Stomach (tissue), 8 donors: ENCODE measurements at regions not wholly inside any gene's neighbourhood (a gene's known extent, or its start where the extent isn't known, plus 50 kb on each side); places are given as distances from the start of the nearest gene placed in this dataset.

Experiments
- DNase-seq, 2 donors: peaks; one replicate each; pipeline versions ENCODE4 v3.0.0 to v3.0.0-alpha.2; 2013 to 2019
- H3K27ac ChIP-seq, 5 donors: fragments of 200-600 bp in 4 of 5; sonication (generic) in 4 of 5; one replicate each; pipeline ENCODE4 v1.5.1; 2013 to 2019; ENCODE audit warnings: mild to moderate bottlenecking in 1 of 5, moderate library complexity in 1 of 5
- H3K27me3 ChIP-seq, 3 donors: fragments of 200-600 bp; sonication (generic); one replicate each; pipeline ENCODE4 v1.5.1; 2017 to 2019; ENCODE audit warnings: mixed run types in 1 of 3
- H3K36me3 ChIP-seq, 4 donors: fragments of 200-600 bp; sonication (generic); 1 replicate in 3 of 4; 2 replicates in 1 of 4; pipeline ENCODE4 v1.5.1; 2016 to 2019
- H3K4me1 ChIP-seq, 4 donors: fragments of 200-600 bp; sonication (generic); one replicate each; pipeline ENCODE4 v1.5.1; 2016 to 2019
- H3K4me3 ChIP-seq, 4 donors: fragments of 200-600 bp; sonication (generic) in 3 of 4; one replicate each; pipeline ENCODE4 v1.5.1; 2016 to 2019; ENCODE audit warnings: mild to moderate bottlenecking in 1 of 4
- H3K9me3 ChIP-seq, 4 donors: fragments of 200-600 bp; sonication (generic); one replicate each; pipeline ENCODE4 v1.5.1; 2016 to 2019
- CTCF ChIP-seq, 7 experiments: fragments of 450-650 bp in 4 of 7; fragments of 200-600 bp in 3 of 7; sonication (generic) in 3 of 7; IDR thresholded peaks; one replicate each; pipeline ENCODE4 v1.5.1; 2016 to 2019; ENCODE audit warnings: antibody characterized with exemption in 7 of 7, control low read depth in 2 of 7, mild to moderate bottlenecking in 1 of 7
- EP300 ChIP-seq: sonication (generic); formaldehyde crosslinking; IDR thresholded peaks from one replicate; pipeline ENCODE4 v1.6.1; 2017; ENCODE audit warnings: antibody characterized with exemption
- POLR2A ChIP-seq, 4 donors: fragments of 450-650 bp; IDR thresholded peaks; one replicate each; pipeline ENCODE4 v1.6.1; 2016; ENCODE audit warnings: antibody characterized with exemption in 4 of 4, control low read depth in 2 of 4, mild to moderate bottlenecking in 1 of 4, moderate library complexity in 1 of 4
- POLR2AphosphoS5 ChIP-seq, 3 donors: sonication (generic); formaldehyde crosslinking; IDR thresholded peaks; one replicate each; pipeline ENCODE4 v1.6.1; 2016; ENCODE audit warnings: antibody characterized with exemption in 3 of 3
- WGBS, 5 donors: extraction: QIAGEN DNeasy Blood & Tissue Kit in 3 of 5; methylation state at CpG; one replicate each; pipeline versions ENCODE4 v1.1.5 to v1.1.7; 2013 to 2018; 5-methylcytosine and 5-hydroxymethylcytosine counted together
- intact Hi-C: fragments of 100-400 bp; cut with DNase I; formaldehyde crosslinking; loops from one replicate; pipeline ENCODE4 v1.15.1; 2023; ENCODE audit warnings: low total_unique reads
- donor health status: healthy with polysubstance abuse.
- donor health status: Bipolar disorder and iron deficiency.
- donor health status: healthy.

GRCh38 chr18:76223403-76223802 lies 271.6 kb downstream of the ZNF516 start:
- intact Hi-C loops = no loop called here
- Histone ChIP-seq H3K9me3 (peaks cover 0 to 6% (median 0%) of the 10 kb centered on the region in 4 donors), H3K27me3 (no peaks in the 10 kb centered on the region), H3K4me1 (no peaks in the 10 kb centered on the region), H3K4me3 (no peak overlapping the region), H3K27ac (no peak overlapping the region), H3K36me3 (no peaks in the 10 kb centered on the region)
- no peak for TF ChIP-seq EP300
- TF ChIP-seq POLR2AphosphoS5 (IDR thresholded peaks at IDR 0.05) = no peak
- TF ChIP-seq POLR2A (IDR thresholded peaks at IDR 0.05) = no peak
- no peak for TF ChIP-seq CTCF (IDR thresholded peaks at IDR 0.05)
- 89 to 95% (median 91%) methylated on average over 7 to 8 of the region's 8 CpGs for WGBS, 5 donors
- no peak for DNase-seq

GRCh38 chr18:76219023-76219422 lies 276.0 kb downstream of the ZNF516 start:
- no peaks in the 10 kb centered on the region for H3K36me3 ChIP-seq
- DNase-seq = no peak
- WGBS, 5 donors = 74 to 79% (median 77%) methylated on average over 8 of the region's 8 CpGs
- no peaks in the 10 kb centered on the region for H3K4me1 ChIP-seq
- no peaks in the 10 kb centered on the region for H3K27me3 ChIP-seq
- H3K4me3 ChIP-seq = no peak overlapping the region
- no peak overlapping the region for H3K27ac ChIP-seq
- intact Hi-C loops = no loop called here
- peaks cover 0 to 2% (median 0%) of the 10 kb centered on the region in 4 donors for H3K9me3 ChIP-seq
- TF ChIP-seq EP300 = no peak
- no peak for TF ChIP-seq POLR2AphosphoS5 (IDR thresholded peaks at IDR 0.05)
- TF ChIP-seq POLR2A (IDR thresholded peaks at IDR 0.05) = no peak

GRCh38 chr18:76216096-76216495 lies 278.9 kb downstream of the ZNF516 start:
- intact Hi-C loops = no loop called here
- no peak for DNase-seq
- 82 to 100% (median 93%) methylated on average over 1 of the region's 1 CpG for WGBS, 5 donors
- Histone ChIP-seq H3K4me3 (no peak overlapping the region), H3K27me3 (no peaks in the 10 kb centered on the region), H3K9me3 (no peaks in the 10 kb centered on the region), H3K27ac (no peak overlapping the region), H3K4me1 (no peaks in the 10 kb centered on the region), H3K36me3 (no peaks in the 10 kb centered on the region)
- TF ChIP-seq EP300 (no peak), POLR2A (IDR thresholded peaks at IDR 0.05) (no peak), POLR2AphosphoS5 (IDR thresholded peaks at IDR 0.05) (no peak), CTCF (IDR thresholded peaks at IDR 0.05) (no peak)

- Histone ChIP-seq H3K4me1 (no peaks in the 10 kb centered on the region), H3K27ac (no peak overlapping the region), H3K36me3 (no peaks in the 10 kb centered on the region), H3K4me3 (no peak overlapping the region), H3K9me3 (no peaks in the 10 kb centered on the region), H3K27me3 (peaks cover 0 to 7% (median 3%) of the 10 kb centered on the region in 3 donors)
- no peak for DNase-seq
- intact Hi-C loops = no loop called here
- TF ChIP-seq CTCF (IDR thresholded peaks at IDR 0.05) (no peak), POLR2A (IDR thresholded peaks at IDR 0.05) (no peak)
- 82 to 90% (median 87%) methylated on average over 3 of the region's 3 CpGs for WGBS, 5 donors
Observed at GRCh38 chr18:76213991-76214390, 281.1 kb downstream of the ZNF516 start.

GRCh38 chr18:76212960-76213359 lies 282.1 kb downstream of the ZNF516 start:
- no peaks in the 10 kb centered on the region for H3K9me3 ChIP-seq
- H3K4me1 ChIP-seq = no peaks in the 10 kb centered on the region
- intact Hi-C loops = no loop called here
- DNase-seq = peak in 1 of 2 donors; percentile 23
- H3K27ac ChIP-seq = no peak overlapping the region
- H3K4me3 ChIP-seq = no peak overlapping the region
- H3K27me3 ChIP-seq = peaks cover 0 to 13% (median 5%) of the 10 kb centered on the region in 3 donors
- H3K36me3 ChIP-seq = no peaks in the 10 kb centered on the region
- TF ChIP-seq POLR2AphosphoS5 (IDR thresholded peaks at IDR 0.05) (no peak), EP300 (no peak), CTCF (IDR thresholded peaks at IDR 0.05) (no peak), POLR2A (IDR thresholded peaks at IDR 0.05) (no peak)
- WGBS, 5 donors = 27 to 38% (median 30%) methylated on average over 7 of the region's 7 CpGs
